CD4-positive, alpha-beta T cell treated with Interleukin-2 at 100 ng/mL for 4 hours (primary cell): ENCODE measurements at regions not wholly inside any gene's neighbourhood (a gene's known extent, or its start where the extent isn't known, plus 50 kb on each side); places are given as distances from the start of the nearest gene placed in this dataset.

Source experiments
- DNase-seq: peaks from one replicate; pipeline ENCODE4 v3.0.0-alpha.2; 2020; ENCODE audit warnings: low spot score

- DNase-seq: no peak
These were observed 342.2 kb upstream of the MKI67 start for GRCh38 chr10:128468462-128468861.

- no peak for DNase-seq
These were observed 343.3 kb upstream of the MKI67 start for GRCh38 chr10:128469515-128469914.

GRCh38 chr10:128470321-128470965, 344.2 kb upstream of the MKI67 start:
- no peak for DNase-seq

- no peak for DNase-seq
These were observed 344.9 kb upstream of the MKI67 start for GRCh38 chr10:128471151-128471550.

GRCh38 chr10:128472196-128472595, 346.0 kb upstream of the MKI67 start:
- DNase-seq: no peak

GRCh38 chr10:128473396-128473795, 347.2 kb upstream of the MKI67 start:
- DNase-seq: no peak

GRCh38 chr10:128473911-128474310, 347.7 kb upstream of the MKI67 start:
- no peak for DNase-seq

- no peak for DNase-seq
These were observed 348.3 kb upstream of the MKI67 start for GRCh38 chr10:128474571-128474970.

GRCh38 chr10:128475686-128476367, 349.6 kb upstream of the MKI67 start:
- no peak for DNase-seq

GRCh38 chr10:128476368-128476725, 350.1 kb upstream of the MKI67 start:
- DNase-seq: no peak

- no peak for DNase-seq
These were observed 350.6 kb upstream of the MKI67 start for GRCh38 chr10:128476845-128477244.

GRCh38 chr10:128480601-128481000, 354.4 kb upstream of the MKI67 start:
- no peak for DNase-seq

- no peak for DNase-seq
These were observed 355.1 kb upstream of the MKI67 start for GRCh38 chr10:128481152-128481840.

GRCh38 chr10:128482052-128482451, 355.8 kb upstream of the MKI67 start:
- no peak for DNase-seq

- no peak for DNase-seq
These were observed 357.0 kb upstream of the MKI67 start for GRCh38 chr10:128483216-128483615.

GRCh38 chr10:128484041-128484440, 357.8 kb upstream of the MKI67 start:
- DNase-seq: no peak

GRCh38 chr10:128485701-128486235, 359.5 kb upstream of the MKI67 start:
- no peak for DNase-seq

GRCh38 chr10:128487517-128487916, 361.3 kb upstream of the MKI67 start:
- no peak for DNase-seq

- DNase-seq: no peak
These were observed 363.4 kb upstream of the MKI67 start for GRCh38 chr10:128489324-128490247.

GRCh38 chr10:128491686-128492085, 365.5 kb upstream of the MKI67 start:
- DNase-seq: no peak

- DNase-seq: no peak
These were observed 367.6 kb upstream of the MKI67 start for GRCh38 chr10:128493811-128494210.

- DNase-seq: no peak
These were observed 368.4 kb upstream of the MKI67 start for GRCh38 chr10:128494665-128495064.
